HG03066 (cell line): ENCODE measurements at regions not wholly inside any gene's neighbourhood (a gene's known extent, or its start where the extent isn't known, plus 50 kb on each side); places are given as distances from the start of the nearest gene placed in this dataset.

Experiments
- ATAC-seq: cut with Tn5 transposase; IDR thresholded peaks from one replicate; pipeline ENCODE4 v1.9.1; 2021; ENCODE audit warnings: low read depth; ENCODE audit not compliant: unreplicated experiment

DNA sequence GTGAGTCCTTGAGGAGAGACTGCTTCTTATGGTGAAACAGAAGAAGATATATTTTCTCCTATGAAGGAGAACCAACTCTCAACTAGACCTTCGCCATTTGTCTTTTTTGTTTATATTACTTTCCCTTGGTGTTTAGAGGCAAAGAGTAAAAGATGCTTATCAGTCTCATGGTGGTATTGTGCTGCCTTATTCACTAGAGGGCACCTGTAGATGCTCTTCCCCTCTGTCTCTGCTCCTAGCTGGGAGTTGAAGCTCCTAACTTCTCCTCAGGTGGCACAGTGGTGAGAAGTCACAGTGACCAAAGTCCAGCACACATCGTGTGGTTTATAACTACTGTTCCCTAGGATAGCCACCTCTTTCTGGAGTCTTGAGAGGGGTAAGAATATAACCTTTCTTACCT, 1359.6 kb downstream of the PLA2G4A start:
- ATAC-seq: no peak

DNA sequence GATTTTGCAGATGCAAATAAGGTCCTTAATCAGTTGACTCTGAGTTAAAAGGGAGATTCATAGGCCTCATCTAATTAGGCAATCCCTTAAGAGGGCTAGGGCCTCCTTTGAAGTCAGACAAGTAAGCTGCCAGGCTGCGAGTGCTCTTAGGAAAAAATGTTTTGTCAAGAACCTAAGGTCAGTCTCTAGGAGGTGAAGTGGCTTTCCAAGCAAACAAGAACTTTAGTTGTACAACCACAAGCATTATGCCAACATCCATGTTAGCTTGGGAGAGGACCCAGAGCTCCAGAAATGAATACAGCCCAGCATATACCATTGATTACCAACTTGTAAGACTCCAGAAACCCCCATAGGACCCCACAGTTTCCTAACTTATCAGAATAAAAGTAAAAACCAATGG, 1366.2 kb downstream of the PLA2G4A start:
- no peak for ATAC-seq

DNA sequence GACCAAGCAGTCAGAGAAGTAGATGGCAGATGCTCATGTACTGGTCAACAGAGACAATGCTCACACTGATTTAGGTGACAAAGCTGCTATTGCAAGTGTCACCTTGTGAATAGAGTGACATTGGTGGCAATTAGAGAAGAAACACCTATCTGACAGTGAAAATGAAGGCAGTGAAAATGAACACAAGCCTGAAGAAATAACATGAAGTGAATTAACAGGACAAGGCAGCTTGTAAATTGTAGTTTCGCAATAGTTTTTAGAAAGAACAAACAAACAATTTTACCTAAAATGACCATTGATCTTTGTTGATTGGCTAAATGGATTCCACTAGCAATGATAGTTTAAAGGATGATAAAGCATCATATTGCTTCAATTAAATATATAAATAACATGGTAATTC, 1389.5 kb downstream of the PLA2G4A start:
- ATAC-seq: no peak

DNA sequence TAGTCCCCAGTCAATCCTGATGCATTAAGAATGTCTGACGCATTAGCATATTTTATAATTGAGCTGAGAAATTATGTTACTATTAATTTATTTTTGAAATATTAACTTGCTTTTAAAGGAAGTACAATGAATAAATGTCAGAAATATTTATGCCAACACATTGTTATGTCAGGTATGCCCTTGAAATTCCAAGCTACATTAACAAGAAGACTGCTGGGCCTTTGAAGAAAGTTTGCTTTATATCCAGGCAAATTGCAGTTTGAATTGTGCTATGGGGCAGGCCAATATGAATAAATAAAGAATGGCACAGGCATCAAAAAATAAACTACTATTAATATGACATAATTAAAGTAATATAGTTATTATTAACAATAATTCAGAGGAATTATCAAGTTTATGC, 1391.3 kb downstream of the PLA2G4A start:
- ATAC-seq: no peak

DNA sequence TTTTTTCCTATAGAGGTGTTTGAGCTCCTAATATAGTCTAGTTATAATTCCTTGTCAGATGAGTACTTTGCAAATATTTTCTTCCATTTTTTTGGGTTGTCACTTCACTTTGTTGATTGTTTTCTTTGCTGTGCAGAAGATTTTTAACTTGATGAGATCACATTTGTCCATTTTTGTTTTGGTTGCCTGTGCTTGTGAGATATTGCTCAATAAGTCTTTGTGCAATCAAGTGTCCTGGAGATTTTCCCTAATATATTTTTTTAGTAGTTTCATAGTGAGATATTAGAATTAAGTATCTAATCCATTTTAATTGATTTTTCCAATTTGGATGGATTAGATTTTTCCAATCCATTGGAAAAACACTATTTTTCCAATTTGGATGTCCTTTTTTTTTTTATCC, 1395.5 kb downstream of the PLA2G4A start:
- ATAC-seq: no peak

DNA sequence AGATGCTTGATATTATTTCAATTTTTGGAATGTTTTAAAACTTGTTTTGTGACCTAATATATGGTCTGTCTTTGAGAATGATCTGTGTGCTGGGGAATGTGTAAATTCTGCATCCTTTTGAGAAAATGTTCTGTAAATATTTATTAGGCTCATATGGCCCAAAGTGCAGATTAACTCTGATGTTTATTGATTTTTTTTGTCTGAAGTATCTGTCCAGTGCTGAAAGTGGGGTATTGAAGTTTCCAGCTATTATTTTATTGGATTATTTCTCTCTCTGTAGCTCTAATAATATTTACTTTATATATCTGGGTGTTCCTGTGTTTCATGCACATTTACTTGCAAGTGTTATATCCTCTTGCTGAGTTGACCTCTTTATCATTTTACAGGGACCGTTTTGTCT, 1397.2 kb downstream of the PLA2G4A start:
- ATAC-seq: no peak

DNA sequence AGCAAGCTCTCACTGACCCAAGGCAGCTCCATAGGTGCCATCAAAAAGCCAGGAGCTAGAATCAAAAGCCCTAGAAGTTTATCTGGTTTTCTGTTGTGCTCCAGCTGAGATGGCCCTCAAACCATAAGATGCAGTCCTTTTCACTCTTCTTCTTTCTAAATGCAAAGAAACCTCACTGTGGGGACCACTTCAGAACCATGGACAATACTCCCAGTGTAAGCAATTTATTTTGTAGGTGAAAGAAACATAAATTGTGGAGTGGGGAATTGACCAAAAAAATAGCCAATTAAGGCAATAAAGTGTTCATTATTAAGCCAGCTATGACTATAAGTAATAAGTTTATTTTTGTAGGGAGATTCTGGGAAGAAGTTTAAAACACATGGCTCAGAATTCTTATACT, 1399.9 kb downstream of the PLA2G4A start:
- no peak for ATAC-seq

DNA sequence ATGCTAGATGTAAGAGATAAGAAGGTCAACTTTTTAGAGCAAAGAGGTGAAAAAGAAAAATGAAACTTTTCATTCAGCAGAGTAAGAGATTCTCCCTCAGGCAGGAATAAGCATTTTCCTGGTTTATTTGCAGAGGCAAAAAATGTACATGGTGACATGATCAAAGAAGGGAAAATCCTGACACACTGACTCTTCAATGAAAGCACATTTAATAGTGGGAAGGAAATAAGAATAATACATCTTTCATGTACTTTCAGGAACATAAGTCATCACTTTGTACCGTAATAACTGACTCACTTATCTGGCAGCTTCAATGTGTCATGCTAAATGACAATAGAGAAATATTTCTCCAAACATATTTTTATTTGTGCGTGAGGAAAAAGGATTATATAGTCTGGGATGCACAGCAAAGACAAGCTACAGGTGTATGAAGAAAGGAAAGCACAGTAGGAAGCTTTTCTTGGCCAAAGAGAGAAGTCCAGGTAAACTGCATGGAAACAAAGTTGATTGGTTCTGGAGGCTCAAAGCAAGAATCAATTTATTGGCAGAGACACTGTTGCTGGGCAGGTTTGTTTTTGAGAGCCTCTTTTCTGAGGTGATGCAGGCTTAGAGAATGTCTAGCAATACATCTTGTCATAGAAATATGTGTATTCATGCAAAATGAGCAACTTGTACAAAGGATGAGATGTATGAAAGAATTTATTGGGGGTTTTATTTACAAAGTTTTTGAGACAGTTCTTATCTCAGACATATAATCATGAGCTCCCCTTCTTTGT, 1409.0 kb downstream of the PLA2G4A start:
- no peak for ATAC-seq

DNA sequence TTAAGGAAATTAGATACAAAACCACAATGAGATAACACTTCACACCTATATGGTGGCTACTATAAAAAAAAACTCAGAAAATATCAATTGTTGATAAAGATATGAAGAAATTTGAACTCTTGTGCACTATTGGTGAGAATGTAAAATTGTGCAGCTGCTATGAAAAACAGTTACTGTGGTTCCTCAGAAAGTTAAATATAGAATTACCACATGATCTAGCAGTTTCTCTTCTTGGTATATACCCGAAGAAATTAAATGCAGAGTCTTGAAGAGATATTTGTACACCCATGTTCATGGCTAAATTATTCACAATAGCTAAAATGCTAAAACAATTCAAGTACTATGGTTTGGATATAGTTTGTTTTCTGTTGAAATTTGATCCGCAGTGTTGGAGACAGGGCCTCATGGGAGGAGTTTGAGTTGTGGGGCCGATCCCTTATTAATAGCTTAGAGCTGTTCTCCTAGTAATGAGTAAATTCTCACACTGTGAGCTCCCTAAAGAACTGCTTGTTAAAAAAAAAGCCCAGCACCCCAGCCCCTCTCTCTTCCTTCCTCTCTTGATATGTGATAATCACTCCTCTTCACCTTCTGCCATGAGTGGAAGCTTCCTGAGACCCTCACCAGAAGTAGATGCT, 1412.1 kb downstream of the PLA2G4A start:
- no peak for ATAC-seq

DNA sequence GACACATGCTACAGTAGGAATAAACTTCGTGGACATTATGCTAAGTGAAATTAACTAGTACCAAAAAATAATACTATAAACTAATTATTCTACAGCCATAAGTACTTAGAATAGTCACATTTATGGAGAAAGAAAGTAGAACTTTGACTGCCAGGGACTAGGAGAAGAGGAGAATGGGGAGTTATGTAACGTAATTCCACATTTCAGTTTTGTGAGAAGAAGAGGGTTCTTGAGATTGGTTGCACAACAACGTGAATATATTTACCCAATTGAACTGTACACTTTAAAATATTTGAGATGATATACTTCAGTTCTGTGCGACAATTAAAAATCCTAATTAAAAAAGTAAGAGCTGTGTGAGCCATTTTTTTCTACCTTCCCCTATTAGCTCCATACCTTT, 1412.9 kb downstream of the PLA2G4A start:
- no peak for ATAC-seq

DNA sequence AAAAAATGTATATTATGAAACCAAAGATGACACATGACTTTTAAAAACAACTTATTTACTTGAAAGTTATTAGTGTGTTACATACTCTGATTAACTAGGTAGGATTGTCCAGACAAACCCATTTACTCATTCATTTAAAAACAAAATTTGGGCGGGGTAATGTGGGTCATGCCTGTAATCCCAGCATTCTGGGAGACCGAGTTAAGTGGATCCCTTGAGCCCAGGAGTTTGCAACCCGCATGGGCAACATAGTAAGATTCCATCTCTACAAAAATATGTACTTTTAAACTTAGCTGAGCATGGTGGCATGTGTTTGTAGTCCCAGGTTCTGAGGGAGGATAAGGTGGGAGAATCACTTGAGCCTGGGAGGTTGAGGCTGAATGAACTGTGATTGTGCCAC, 1414.7 kb downstream of the PLA2G4A start:
- ATAC-seq: no peak

DNA sequence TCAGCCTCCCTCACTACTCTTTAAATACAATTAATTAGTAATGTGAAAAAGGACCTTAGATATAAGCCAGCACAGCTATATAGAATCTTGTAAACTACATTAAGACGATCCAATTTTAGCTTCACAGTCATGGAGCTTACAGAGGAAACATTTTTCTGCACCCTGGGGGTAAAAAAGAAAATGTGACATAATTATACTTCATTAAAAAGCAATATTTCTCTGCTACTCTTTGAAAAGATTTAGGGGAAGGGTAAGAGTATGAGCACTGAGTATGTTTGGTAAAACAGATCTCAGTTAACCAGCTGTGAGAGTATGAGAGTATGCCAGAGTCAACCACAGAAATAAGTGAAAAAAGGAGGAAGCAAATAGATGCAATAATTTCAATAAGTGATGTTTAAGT, 1415.9 kb downstream of the PLA2G4A start:
- no peak for ATAC-seq

DNA sequence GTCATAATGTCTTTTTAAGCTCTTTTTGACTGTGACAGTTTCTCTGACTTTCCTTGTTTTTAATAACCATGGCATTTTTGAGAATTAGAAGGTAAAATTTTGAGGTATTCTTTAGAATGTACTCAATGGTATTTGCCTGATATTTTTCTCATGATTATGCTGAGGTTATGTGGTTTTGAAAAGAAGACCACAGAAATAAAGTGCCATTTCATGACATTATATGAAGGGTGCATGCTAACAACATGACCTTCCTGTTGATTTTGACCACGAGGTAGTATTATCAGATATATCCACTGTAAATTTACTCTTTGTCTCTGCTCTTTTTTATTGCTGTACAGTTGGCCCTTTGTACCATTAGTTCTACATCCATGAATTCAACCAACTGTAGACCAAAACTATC, 1418.5 kb downstream of the PLA2G4A start:
- ATAC-seq: no peak

DNA sequence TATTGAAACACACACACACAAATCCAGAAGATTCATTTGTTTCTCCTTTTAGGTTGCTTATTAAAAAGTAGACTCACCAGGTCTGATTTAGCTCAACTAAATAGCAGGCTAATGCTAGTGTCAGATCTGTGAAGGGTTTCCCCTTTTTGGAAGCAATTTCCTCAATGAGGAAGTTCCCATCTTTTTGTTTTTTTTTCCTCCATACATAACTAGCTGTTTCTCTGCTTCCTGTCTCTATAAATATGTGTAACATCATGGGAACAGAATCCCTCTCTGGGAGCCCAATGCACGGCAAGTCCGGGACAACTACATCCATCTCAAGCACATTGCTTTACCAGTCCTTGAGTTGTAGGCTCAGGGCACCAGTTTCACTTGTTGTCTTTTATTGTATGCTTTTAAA, 1421.1 kb downstream of the PLA2G4A start:
- ATAC-seq: no peak

DNA sequence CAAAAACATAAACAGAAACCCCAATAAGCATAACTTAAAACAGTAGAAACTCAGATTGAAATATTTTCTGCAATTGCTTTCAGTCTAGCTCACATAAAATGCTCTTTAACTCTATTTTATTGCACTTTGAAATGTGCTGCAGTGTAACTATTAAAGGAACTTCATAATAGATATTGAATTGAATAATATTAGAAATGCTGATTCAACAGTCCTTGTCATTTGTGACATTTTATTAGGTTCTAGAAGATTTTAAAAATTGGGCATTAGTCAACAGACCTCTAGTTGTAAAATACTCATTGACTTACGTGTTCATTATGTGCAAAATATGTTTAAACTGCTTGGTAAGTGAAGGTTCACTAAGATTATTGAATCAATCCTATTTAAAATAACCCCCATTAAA, 1422.3 kb downstream of the PLA2G4A start:
- ATAC-seq: no peak

DNA sequence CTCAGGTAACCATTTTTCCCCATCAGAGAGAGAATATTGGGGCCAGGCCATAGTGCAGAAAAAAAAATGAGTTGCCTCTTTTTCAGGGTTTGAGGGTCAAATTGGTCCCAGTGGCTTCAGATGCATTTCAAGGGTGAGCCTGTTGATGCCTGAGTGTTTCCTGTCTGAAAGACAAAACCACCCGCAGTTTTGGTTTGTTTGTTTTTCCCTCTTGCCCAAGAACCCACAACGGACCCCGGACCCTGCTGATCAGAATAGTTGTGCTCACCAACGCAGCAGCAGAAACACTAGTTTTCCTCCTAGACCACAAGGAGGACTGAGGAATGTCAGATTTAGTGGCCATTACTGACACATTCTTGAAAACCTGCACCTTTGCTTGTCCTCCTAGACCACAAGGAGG, 1433.1 kb downstream of the PLA2G4A start:
- ATAC-seq: no peak

DNA sequence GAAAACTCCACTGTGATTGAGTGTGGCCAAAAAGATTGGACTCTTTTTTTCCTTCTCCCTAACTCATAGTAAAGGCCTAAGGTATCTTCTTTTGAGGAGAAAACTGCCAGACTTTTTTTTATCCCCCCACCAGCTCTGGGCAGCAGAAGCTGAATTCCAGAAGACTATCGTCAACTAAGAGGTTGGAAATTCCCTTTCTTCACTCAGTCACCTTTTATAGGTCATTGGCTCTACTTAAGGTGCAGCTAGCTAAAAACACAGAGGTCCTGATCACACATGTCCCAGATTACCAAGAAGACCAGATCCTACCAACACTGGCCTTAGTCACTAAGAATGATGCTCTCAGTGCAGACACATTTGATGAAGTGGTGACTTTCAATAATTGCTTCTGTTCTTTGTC, 1441.2 kb downstream of the PLA2G4A start:
- no peak for ATAC-seq

DNA sequence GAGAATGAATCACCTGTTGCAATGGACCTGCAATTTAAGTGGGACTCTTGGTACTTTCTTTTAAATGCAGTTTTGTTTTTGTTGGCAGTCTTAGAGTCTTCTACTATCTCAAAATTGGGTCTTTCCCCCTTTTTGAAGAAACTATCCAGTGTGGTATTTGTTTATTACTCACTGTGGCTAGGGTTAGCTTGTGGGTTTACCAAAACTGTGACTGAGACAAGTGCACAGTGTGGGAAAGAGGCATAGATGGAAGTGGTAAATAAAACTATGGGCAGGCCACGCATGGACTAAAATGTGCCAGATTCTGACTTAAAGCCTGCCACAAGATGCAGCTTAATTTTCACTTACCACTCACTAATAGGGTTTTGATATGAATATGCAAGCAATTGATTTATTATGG, 1441.7 kb downstream of the PLA2G4A start:
- no peak for ATAC-seq

DNA sequence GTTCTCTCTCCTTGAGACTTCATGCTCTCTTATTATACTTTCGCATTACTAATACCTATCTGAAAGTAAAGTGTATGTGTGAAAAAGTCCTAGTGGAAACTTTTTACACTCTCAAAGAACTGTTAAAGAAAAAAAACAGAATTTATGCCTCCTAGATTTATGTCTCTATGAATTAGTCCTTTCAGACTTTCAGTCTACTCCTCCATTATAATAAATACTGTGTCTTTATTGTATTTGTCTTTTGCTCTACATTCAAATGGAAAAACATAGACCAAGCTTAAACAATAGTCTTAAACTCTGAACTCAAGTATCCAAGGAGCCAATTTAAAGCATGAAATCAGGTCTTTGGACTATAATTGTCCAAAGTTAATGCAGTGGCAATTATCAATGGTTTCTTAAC, 1449.0 kb downstream of the PLA2G4A start:
- no peak for ATAC-seq

DNA sequence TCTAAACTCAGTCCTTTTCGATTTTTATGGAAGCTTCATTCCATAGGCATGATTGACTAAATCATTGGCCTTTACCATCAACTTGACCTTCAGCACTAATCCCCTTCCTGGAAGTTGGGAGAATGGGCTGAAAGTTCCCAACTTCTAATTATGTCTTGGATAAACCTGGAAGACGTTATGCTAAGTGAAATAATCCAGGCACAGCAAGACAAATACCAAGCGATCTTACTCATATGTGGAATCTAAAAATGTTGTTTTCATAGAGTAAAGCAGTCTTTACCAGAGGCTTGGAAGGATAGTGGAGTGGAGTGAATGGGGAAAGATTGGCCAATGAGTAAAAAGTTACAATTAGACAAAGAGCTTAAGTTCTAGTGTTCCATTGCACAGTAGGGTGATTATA, 1453.2 kb downstream of the PLA2G4A start:
- no peak for ATAC-seq

DNA sequence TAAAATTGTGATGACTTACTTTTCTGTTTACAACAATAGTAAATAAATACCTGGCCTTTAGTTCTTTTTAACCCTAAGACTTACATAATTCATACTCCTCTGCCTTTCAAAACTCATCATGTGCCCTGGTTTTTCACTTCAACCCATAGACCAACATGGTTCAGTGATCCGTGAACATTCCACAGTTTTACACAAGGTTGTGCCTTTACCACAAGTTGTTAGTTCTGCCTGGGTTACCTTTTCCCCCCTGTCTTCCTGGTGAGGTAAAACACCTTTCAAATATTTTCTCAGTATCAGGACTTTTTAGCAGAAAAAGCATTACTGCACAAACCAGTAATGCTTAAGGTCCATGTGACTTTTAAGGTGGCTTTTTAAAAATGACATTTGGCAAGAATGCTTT, 1466.4 kb downstream of the PLA2G4A start:
- ATAC-seq: no peak

DNA sequence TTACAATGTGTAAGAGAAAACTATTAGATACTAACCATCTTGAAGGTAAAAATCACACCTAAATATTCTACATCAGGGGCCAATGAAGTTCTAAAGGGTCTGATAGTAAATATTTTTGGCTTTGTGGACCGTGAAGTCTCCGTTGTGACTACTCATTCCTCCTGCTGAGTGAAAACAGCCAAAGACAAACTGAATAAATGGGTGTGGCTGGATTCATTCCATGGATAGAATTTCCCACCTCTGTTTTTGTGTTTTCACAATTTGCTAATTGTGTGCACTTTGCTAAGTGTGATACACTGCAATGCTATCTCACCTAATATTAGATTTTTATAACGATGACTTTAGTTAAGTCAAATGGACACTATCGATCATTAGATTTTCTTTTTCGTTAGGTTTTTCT, 1474.0 kb downstream of the PLA2G4A start:
- ATAC-seq: no peak
